ENCODE measurements at regions not wholly inside any gene's neighbourhood (a gene's known extent, or its start where the extent isn't known, plus 50 kb on each side); places are given as distances from the start of the nearest gene placed in this dataset.

DNA sequence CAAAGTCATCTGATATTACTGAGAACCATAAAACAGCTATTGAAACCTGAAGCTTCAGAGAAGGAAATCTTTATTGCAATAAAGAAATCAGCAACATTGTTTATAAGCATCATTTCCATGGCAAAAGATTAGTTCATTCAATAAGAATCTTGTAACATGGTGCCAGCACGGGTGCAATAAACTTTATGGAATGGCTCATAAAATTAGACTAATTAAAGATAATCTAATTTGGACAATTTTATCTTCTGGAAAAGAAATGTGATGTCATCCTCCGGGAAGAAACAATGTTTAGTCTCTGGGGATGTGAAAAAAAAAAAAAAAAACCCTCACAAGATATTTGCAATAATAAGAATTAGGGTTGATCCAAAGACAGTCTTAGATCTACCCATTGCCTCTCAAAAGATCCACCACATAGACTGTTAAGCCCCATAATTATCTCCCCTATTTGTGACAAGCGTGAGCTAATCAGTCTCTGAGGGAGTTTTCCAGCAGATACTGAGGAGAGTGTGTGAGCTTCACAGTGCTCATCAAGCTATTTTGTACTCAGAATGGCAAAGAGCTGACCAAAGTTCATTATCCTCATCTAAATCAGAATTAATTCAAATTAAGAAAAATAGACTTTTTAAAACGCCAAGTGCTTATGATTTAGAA is 297.0 kb upstream of the EDNRB start:
- no peak for TF ChIP-seq CTCF (IDR thresholded peaks at IDR 0.05)
- no peak for TF ChIP-seq POLR2A (IDR thresholded peaks at IDR 0.05)

All from prostate gland (tissue), 2 donors.